ENCODE measurements at regions not wholly inside any gene's neighbourhood (a gene's known extent, or its start where the extent isn't known, plus 50 kb on each side); places are given as distances from the start of the nearest gene placed in this dataset.

- no peaks in the 10 kb centered on the region for H3K9me2 ChIP-seq (replicated peaks; ENCODE audit: low read length)
- no peaks in the 10 kb centered on the region for H3F3A ChIP-seq (ENCODE audit: low read length, unreplicated experiment)
- no peaks in the 10 kb centered on the region for H3K4me1 ChIP-seq (ENCODE audit: insufficient read depth, low read length)
- peak; percentile 67 for ATAC-seq
- no peaks in the 10 kb centered on the region for H3K79me2 ChIP-seq (ENCODE audit: low read length)
- H3K4me2 ChIP-seq (ENCODE audit: low read length) = peak overlapping the region; percentile 32; the same call in 1 of the 2 replicates
- H4K20me1 ChIP-seq (ENCODE audit: low read length) = no peaks in the 10 kb centered on the region
- H3K27me3 ChIP-seq (ENCODE audit: low read length) = no peaks in the 10 kb centered on the region
- H2AFZ ChIP-seq (ENCODE audit: low read length) = peak overlapping the region; percentile 58
- H3K9ac ChIP-seq (ENCODE audit: low read length) = no peak overlapping the region
- CTCF ChIA-PET = interaction anchor here (0.6 kb wide), 3 partner anchors 49 to 166 kb away, joined by 3 read pairs; no protein-coding TSS in a partner anchor
- POLR2A ChIA-PET (ENCODE audit: unreplicated experiment) = interaction anchor here (0.7 kb wide), 1 partner anchor 12 kb away, joined by 3 read pairs; no protein-coding TSS in a partner anchor
- intact Hi-C loops (cut with micrococcal nuclease) = loop anchor here (1.0 to 10.0 kb wide), 3 partner anchors 109 to 567 kb away; partner anchors contain the start of gene GATA6
- H3K9me3 ChIP-seq (ENCODE audit: low read length) = no peaks in the 10 kb centered on the region
- H3K4me3 ChIP-seq (ENCODE audit: low read length) = no peak overlapping the region
- no peaks in the 10 kb centered on the region for H3K36me3 ChIP-seq (ENCODE audit: low read depth, low read length)
- no TSS peak for BruUV-seq (replicated peaks)
- H3K27ac ChIP-seq (ENCODE audit: low read length) = no peak overlapping the region
- peak; percentile 50 for DNase-seq
- TF ChIP-seq EZH2phosphoT487 (IDR thresholded peaks at IDR 0.05; ENCODE audit: borderline replicate concordance, low read length) (no peak), CTCF (conservative IDR thresholded peaks at IDR 0.05; ENCODE audit: low read depth, low read length) (peak; percentile 92)
These were observed 171.9 kb upstream of the GATA6 start for GRCh38 chr18:21997207-21998143.

GRCh38 chr18:21998486-21998885 is 170.9 kb upstream of the GATA6 start:
- no peak overlapping the region for H2AFZ ChIP-seq (ENCODE audit: low read length)
- no peak overlapping the region for H3K9ac ChIP-seq (ENCODE audit: low read length)
- TF ChIP-seq EZH2phosphoT487 (IDR thresholded peaks at IDR 0.05; ENCODE audit: borderline replicate concordance, low read length) = no peak
- TF ChIP-seq CTCF (conservative IDR thresholded peaks at IDR 0.05; ENCODE audit: low read depth, low read length) = no peak
- no peak for TF ChIP-seq EZH2 (IDR thresholded peaks at IDR 0.05; ENCODE audit: low read length, unreplicated experiment)
- H3F3A ChIP-seq (ENCODE audit: low read length, unreplicated experiment) = no peaks in the 10 kb centered on the region
- no peak overlapping the region for H3K27ac ChIP-seq (ENCODE audit: low read length)
- no TSS peak for BruUV-seq (replicated peaks)
- CTCF ChIA-PET = interaction anchor here (0.6 kb wide), 1 partner anchor 22 kb away, joined by 6 read pairs; no protein-coding TSS in a partner anchor
- H4K20me1 ChIP-seq (ENCODE audit: low read length) = no peaks in the 10 kb centered on the region
- DNase-seq = no peak
- H3K4me3 ChIP-seq (ENCODE audit: low read length) = no peak overlapping the region
- POLR2A ChIA-PET (ENCODE audit: unreplicated experiment) = interaction anchor here (0.7 kb wide), 1 partner anchor 11 kb away, joined by 3 read pairs; no protein-coding TSS in a partner anchor
- no peaks in the 10 kb centered on the region for H3K4me1 ChIP-seq (ENCODE audit: insufficient read depth, low read length)
- no peaks in the 10 kb centered on the region for H3K36me3 ChIP-seq (ENCODE audit: low read depth, low read length)
- H3K9me2 ChIP-seq (replicated peaks; ENCODE audit: low read length) = no peaks in the 10 kb centered on the region
- no peaks in the 10 kb centered on the region for H3K79me2 ChIP-seq (ENCODE audit: low read length)
- intact Hi-C loops (cut with micrococcal nuclease) = loop anchor here (1.0 to 10.0 kb wide), 2 partner anchors 108 to 566 kb away; no protein-coding TSS in a partner anchor
- H3K4me2 ChIP-seq (ENCODE audit: low read length) = no peak overlapping the region
- no peaks in the 10 kb centered on the region for H3K27me3 ChIP-seq (ENCODE audit: low read length)
- no peak for ATAC-seq
- no peaks in the 10 kb centered on the region for H3K9me3 ChIP-seq (ENCODE audit: low read length)
